Suppressor macrophage (primary cell): ENCODE measurements at regions not wholly inside any gene's neighbourhood (a gene's known extent, or its start where the extent isn't known, plus 50 kb on each side); places are given as distances from the start of the nearest gene placed in this dataset.

Experiments
- DNase-seq, 4 experiments: peaks; one replicate each; pipeline ENCODE4 v3.0.0-alpha.2; 2020 to 2022

GRCh38 chr12:92029902-92030586 is 115.6 kb downstream of the BTG1 start:
- peak in 3 of 4 experiments; percentile 22 to 57 (median 55) for DNase-seq

- no peak for DNase-seq
Observed at GRCh38 chr12:92029136-92029535, 116.5 kb downstream of the BTG1 start.

GRCh38 chr12:92028441-92028709 is 117.3 kb downstream of the BTG1 start:
- no peak for DNase-seq

GRCh38 chr12:92027701-92028440 is 117.8 kb downstream of the BTG1 start:
- DNase-seq = no peak

- no peak for DNase-seq
Observed at GRCh38 chr12:92027243-92027642, 118.4 kb downstream of the BTG1 start.

- no peak for DNase-seq
Observed at GRCh38 chr12:92025462-92026207, 120.0 kb downstream of the BTG1 start.

- DNase-seq = no peak
Observed at GRCh38 chr12:92022093-92022492, 123.6 kb downstream of the BTG1 start.

GRCh38 chr12:92021666-92022035 is 124.0 kb downstream of the BTG1 start:
- no peak for DNase-seq

- DNase-seq = no peak
Observed at GRCh38 chr12:92020983-92021665, 124.5 kb downstream of the BTG1 start.

- no peak for DNase-seq
Observed at GRCh38 chr12:92019491-92020277, 126.0 kb downstream of the BTG1 start.

- no peak for DNase-seq
Observed at GRCh38 chr12:92012691-92013090, 133.0 kb downstream of the BTG1 start.

- no peak for DNase-seq
Observed at GRCh38 chr12:92010853-92011701, 134.6 kb downstream of the BTG1 start.

GRCh38 chr12:92010368-92010767 is 135.3 kb downstream of the BTG1 start:
- DNase-seq = no peak

GRCh38 chr12:92008345-92008744 is 137.3 kb downstream of the BTG1 start:
- no peak for DNase-seq

- DNase-seq = no peak
Observed at GRCh38 chr12:92007787-92008186, 137.9 kb downstream of the BTG1 start.

- DNase-seq = no peak
Observed at GRCh38 chr12:92003701-92004100, 141.9 kb downstream of the BTG1 start.

- no peak for DNase-seq
Observed at GRCh38 chr12:92002673-92003382, 142.8 kb downstream of the BTG1 start.

GRCh38 chr12:92002195-92002649 is 143.4 kb downstream of the BTG1 start:
- DNase-seq = no peak

- no peak for DNase-seq
Observed at GRCh38 chr12:92000597-92000996, 145.0 kb downstream of the BTG1 start.

- no peak for DNase-seq
Observed at GRCh38 chr12:91999823-92000222, 145.8 kb downstream of the BTG1 start.

- no peak for DNase-seq
Observed at GRCh38 chr12:91998316-91998715, 147.3 kb downstream of the BTG1 start.
